ENCODE measurements at regions not wholly inside any gene's neighbourhood (a gene's known extent, or its start where the extent isn't known, plus 50 kb on each side); places are given as distances from the start of the nearest gene placed in this dataset.

GRCh38 chr9:118553465-118553864 is 815.8 kb downstream of the BRINP1 start:
- H3K36me3 Mint-ChIP-seq (ENCODE audit: insufficient read depth): no peaks in the 10 kb centered on the region
- TF ChIP-seq CTCF (IDR thresholded peaks at IDR 0.05; ENCODE audit: unreplicated experiment): no peak

GRCh38 chr9:118554987-118555386 is 814.2 kb downstream of the BRINP1 start:
- peaks cover 2% of the 10 kb centered on the region for H3K27me3 Mint-ChIP-seq
- no peak overlapping the region for H3K4me3 Mint-ChIP-seq (ENCODE audit: low read depth)
- no peak overlapping the region for H3K27ac Mint-ChIP-seq
- no peaks in the 10 kb centered on the region for H3K36me3 Mint-ChIP-seq (ENCODE audit: insufficient read depth)
- H3K4me1 Mint-ChIP-seq (ENCODE audit: low read depth): no peaks in the 10 kb centered on the region
- DNase-seq (ENCODE audit: low spot score, unreplicated experiment): no peak
- no peak for TF ChIP-seq CTCF (IDR thresholded peaks at IDR 0.05; ENCODE audit: unreplicated experiment)
- peaks cover 8% of the 10 kb centered on the region for H3K9me3 Mint-ChIP-seq (ENCODE audit: low read depth)

More at GRCh38 chr9:118553465-118553864, 815.8 kb downstream of the BRINP1 start:
- Mint-ChIP-seq H3K27ac (no peak overlapping the region), H3K9me3 (ENCODE audit: low read depth) (peaks cover 8% of the 10 kb centered on the region), H3K27me3 (peaks cover 2% of the 10 kb centered on the region), H3K4me1 (ENCODE audit: low read depth) (no peaks in the 10 kb centered on the region), H3K4me3 (ENCODE audit: low read depth) (no peak overlapping the region)
- no peak for DNase-seq (ENCODE audit: low spot score, unreplicated experiment)

- Mint-ChIP-seq H3K27me3 (no peaks in the 10 kb centered on the region), H3K27ac (no peak overlapping the region), H3K4me1 (ENCODE audit: low read depth) (no peaks in the 10 kb centered on the region), H3K4me3 (ENCODE audit: low read depth) (no peak overlapping the region), H3K9me3 (ENCODE audit: low read depth) (peaks cover 8% of the 10 kb centered on the region), H3K36me3 (ENCODE audit: insufficient read depth) (no peaks in the 10 kb centered on the region)
- no peak for TF ChIP-seq CTCF (IDR thresholded peaks at IDR 0.05; ENCODE audit: unreplicated experiment)
- no peak for DNase-seq (ENCODE audit: low spot score, unreplicated experiment)
These were observed 811.2 kb downstream of the BRINP1 start for GRCh38 chr9:118558026-118558425.

GRCh38 chr9:118558891-118559290 is 810.3 kb downstream of the BRINP1 start:
- no peaks in the 10 kb centered on the region for H3K36me3 Mint-ChIP-seq (ENCODE audit: insufficient read depth)
- H3K27me3 Mint-ChIP-seq: no peaks in the 10 kb centered on the region
- H3K4me3 Mint-ChIP-seq (ENCODE audit: low read depth): no peak overlapping the region
- H3K4me1 Mint-ChIP-seq (ENCODE audit: low read depth): no peaks in the 10 kb centered on the region
- no peak for DNase-seq (ENCODE audit: low spot score, unreplicated experiment)
- TF ChIP-seq CTCF (IDR thresholded peaks at IDR 0.05; ENCODE audit: unreplicated experiment): no peak
- H3K9me3 Mint-ChIP-seq (ENCODE audit: low read depth): peaks cover 8% of the 10 kb centered on the region
- H3K27ac Mint-ChIP-seq: no peak overlapping the region

GRCh38 chr9:118561051-118561450 is 808.2 kb downstream of the BRINP1 start:
- no peak for TF ChIP-seq CTCF (IDR thresholded peaks at IDR 0.05; ENCODE audit: unreplicated experiment)
- Mint-ChIP-seq H3K27ac (no peak overlapping the region), H3K4me1 (ENCODE audit: low read depth) (no peaks in the 10 kb centered on the region), H3K27me3 (no peaks in the 10 kb centered on the region), H3K9me3 (ENCODE audit: low read depth) (peaks cover 7% of the 10 kb centered on the region), H3K4me3 (ENCODE audit: low read depth) (no peak overlapping the region), H3K36me3 (ENCODE audit: insufficient read depth) (no peaks in the 10 kb centered on the region)
- no peak for DNase-seq (ENCODE audit: low spot score, unreplicated experiment)

Measured in progenitor cell of endocrine pancreas (in vitro differentiated cells).